ENCODE measurements at regions not wholly inside any gene's neighbourhood (a gene's known extent, or its start where the extent isn't known, plus 50 kb on each side); places are given as distances from the start of the nearest gene placed in this dataset.
A peak's percentile ranks its signal among the peaks of the same experiment; 100 is the strongest.
"Not testable (repeated sequence)": the region's sequence is repeated elsewhere in the genome, so short reads cannot be mapped to it uniquely, and the experiment has no call there.

- DNase-seq (ENCODE audit: low read depth, low spot score), result no peak
These were observed 144.2 kb downstream of the HLX start for GRCh38 chr1:221023482-221023881.

GRCh38 chr1:221025501-221025900, 146.3 kb downstream of the HLX start:
- DNase-seq (ENCODE audit: low read depth, low spot score), result no peak

- no peak for DNase-seq (ENCODE audit: low read depth, low spot score)
These were observed 146.7 kb downstream of the HLX start for GRCh38 chr1:221025956-221026355.

- DNase-seq (ENCODE audit: low read depth, low spot score), result no peak
These were observed 150.9 kb downstream of the HLX start for GRCh38 chr1:221029981-221030649.

- DNase-seq (ENCODE audit: low read depth, low spot score), result no peak
These were observed 151.7 kb downstream of the HLX start for GRCh38 chr1:221030990-221031389.

GRCh38 chr1:221031458-221032203, 152.4 kb downstream of the HLX start:
- no peak for DNase-seq (ENCODE audit: low read depth, low spot score)

- DNase-seq (ENCODE audit: low read depth, low spot score), result no peak
These were observed 153.0 kb downstream of the HLX start for GRCh38 chr1:221032204-221032585.

GRCh38 chr1:221032637-221033280, 153.5 kb downstream of the HLX start:
- peak; percentile 63 for DNase-seq (ENCODE audit: low read depth, low spot score)

GRCh38 chr1:221035662-221036153, 156.5 kb downstream of the HLX start:
- DNase-seq (ENCODE audit: low read depth, low spot score), result peak; percentile 46

GRCh38 chr1:221039616-221040015, 160.4 kb downstream of the HLX start:
- DNase-seq (ENCODE audit: low read depth, low spot score), result no peak

- DNase-seq (ENCODE audit: low read depth, low spot score), result no peak
These were observed 160.9 kb downstream of the HLX start for GRCh38 chr1:221040101-221040500.

GRCh38 chr1:221040691-221041285, 161.5 kb downstream of the HLX start:
- DNase-seq (ENCODE audit: low read depth, low spot score), result no peak

GRCh38 chr1:221044538-221044937, 165.3 kb downstream of the HLX start:
- no peak for DNase-seq (ENCODE audit: low read depth, low spot score)

GRCh38 chr1:221045151-221045550, 165.9 kb downstream of the HLX start:
- no peak for DNase-seq (ENCODE audit: low read depth, low spot score)

- DNase-seq (ENCODE audit: low read depth, low spot score), result no peak
These were observed 166.9 kb downstream of the HLX start for GRCh38 chr1:221045842-221046831.

- DNase-seq (ENCODE audit: low read depth, low spot score), result not testable (repeated sequence)
These were observed 172.1 kb downstream of the HLX start for GRCh38 chr1:221051391-221051790.

GRCh38 chr1:221053889-221054288, 174.6 kb downstream of the HLX start:
- DNase-seq (ENCODE audit: low read depth, low spot score), result no peak

- no peak for DNase-seq (ENCODE audit: low read depth, low spot score)
These were observed 180.3 kb downstream of the HLX start for GRCh38 chr1:221059506-221059905.

- DNase-seq (ENCODE audit: low read depth, low spot score), result no peak
These were observed 184.4 kb downstream of the HLX start for GRCh38 chr1:221063651-221064050.

- DNase-seq (ENCODE audit: low read depth, low spot score), result no peak
These were observed 187.2 kb downstream of the HLX start for GRCh38 chr1:221066351-221067001.
